ENCODE measurements at regions not wholly inside any gene's neighbourhood (a gene's known extent, or its start where the extent isn't known, plus 50 kb on each side); places are given as distances from the start of the nearest gene placed in this dataset.
A peak's percentile ranks its signal among the peaks of the same experiment; 100 is the strongest.

DNA sequence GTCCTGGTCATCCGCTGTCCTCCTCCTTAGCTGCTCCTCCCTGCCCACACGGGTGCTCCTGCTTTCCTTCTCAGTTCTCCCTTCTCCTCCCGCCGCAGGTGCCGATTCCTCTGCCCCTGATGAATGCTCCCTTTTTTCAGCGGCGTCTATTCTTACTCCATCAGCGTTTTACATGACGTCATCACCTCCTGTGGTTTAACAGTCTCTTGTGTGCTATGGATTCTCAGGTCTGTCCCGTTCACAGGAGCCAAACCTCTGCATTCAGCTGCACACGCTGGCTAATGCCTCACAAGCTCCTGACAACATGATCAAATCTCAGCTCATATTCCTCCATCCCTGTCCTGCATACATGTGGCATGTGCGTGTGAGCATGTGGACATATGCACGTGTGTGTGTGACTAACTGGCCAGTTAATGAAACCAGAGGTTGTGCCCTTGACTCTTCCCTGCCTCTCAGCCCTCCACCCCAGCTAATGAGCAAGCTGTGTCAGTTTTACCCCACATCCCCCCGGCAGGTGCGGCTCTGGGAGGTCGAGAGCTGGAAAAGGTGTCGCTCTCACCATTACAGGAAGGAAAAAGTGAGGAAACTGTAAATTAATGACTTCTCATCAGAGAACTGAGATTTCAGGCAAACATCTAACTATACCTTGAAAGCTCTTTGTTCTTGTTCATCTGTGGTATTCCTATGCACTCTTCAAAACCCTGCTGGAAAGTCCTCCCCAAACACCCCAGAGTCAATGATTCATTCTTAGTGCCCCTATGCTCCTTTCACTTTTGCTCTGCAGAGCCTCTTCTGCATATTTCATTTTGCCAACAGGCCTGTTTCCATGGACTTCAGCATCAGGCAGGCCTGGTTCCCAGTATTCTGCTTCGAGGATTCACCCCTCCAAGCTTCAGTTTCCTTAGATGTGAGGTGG is 163.1 kb downstream of the TTLL2 start:
- intact Hi-C loops (cut with DNase I; ENCODE audit: low total_unique reads), result no loop called here
- Histone ChIP-seq H3K36me3 (ENCODE audit: low read depth, missing control alignments) (no peaks in the 10 kb centered on the region), H3K4me3 (no peak overlapping the region), H3K9me3 (no peaks in the 10 kb centered on the region), H3K27me3 (no peaks in the 10 kb centered on the region), H3K27ac (no peak overlapping the region), H3K4me1 (peaks cover 16% of the 10 kb centered on the region)
- no peak for TF ChIP-seq POLR2A (IDR thresholded peaks at IDR 0.05)
- TF ChIP-seq, protein P1, sequence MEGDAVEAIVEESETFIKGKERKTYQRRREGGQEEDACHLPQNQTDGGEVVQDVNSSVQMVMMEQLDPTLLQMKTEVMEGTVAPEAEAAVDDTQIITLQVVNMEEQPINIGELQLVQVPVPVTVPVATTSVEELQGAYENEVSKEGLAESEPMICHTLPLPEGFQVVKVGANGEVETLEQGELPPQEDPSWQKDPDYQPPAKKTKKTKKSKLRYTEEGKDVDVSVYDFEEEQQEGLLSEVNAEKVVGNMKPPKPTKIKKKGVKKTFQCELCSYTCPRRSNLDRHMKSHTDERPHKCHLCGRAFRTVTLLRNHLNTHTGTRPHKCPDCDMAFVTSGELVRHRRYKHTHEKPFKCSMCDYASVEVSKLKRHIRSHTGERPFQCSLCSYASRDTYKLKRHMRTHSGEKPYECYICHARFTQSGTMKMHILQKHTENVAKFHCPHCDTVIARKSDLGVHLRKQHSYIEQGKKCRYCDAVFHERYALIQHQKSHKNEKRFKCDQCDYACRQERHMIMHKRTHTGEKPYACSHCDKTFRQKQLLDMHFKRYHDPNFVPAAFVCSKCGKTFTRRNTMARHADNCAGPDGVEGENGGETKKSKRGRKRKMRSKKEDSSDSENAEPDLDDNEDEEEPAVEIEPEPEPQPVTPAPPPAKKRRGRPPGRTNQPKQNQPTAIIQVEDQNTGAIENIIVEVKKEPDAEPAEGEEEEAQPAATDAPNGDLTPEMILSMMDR (IDR thresholded peaks at IDR 0.05), result no peak
- 85 to 89% methylated on average over 18 of the region's 18 CpGs for WGBS, 2 donors
- no peak for DNase-seq

DNA sequence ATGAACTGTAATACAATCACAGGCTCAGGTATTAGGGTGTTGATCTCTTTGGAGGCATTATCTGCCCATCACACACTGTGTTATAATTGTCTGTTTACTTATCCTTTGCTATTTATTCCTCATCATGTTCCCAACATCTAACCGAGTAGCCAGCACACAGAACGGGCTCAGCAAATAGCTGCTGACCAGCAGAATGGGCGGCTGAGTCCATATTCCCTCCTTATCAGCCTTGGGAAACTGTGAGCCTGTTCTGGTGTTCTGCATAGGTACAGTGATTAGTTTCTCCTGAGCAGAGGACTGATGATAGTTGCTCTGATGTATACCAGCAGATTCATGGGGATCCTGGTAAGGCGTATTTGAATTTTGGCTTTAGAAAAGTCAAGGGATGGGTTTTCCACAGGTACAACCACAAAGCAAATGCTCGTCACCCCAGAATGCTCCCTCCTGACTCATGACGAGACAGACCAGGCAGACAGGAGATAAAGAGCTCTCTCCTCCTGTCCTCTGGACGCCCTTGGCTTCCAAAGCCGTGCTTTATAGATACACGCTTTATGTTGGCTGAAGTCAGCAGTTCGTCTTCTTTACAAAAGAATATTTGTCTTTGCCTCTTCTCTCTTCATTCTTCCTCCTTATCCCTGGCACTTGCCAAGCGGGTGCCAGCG is 166.7 kb downstream of the TTLL2 start:
- no peaks in the 10 kb centered on the region for H3K27me3 ChIP-seq
- H3K36me3 ChIP-seq (ENCODE audit: low read depth, missing control alignments), result no peaks in the 10 kb centered on the region
- peak overlapping the region; percentile 57 to 83 for H3K27ac ChIP-seq
- H3K4me3 ChIP-seq, result no peak overlapping the region
- intact Hi-C loops (cut with DNase I; ENCODE audit: low total_unique reads), result no loop called here
- 32 to 34% methylated on average over 12 of the region's 12 CpGs for WGBS, 2 donors
- no peaks in the 10 kb centered on the region for H3K9me3 ChIP-seq
- no peak for DNase-seq
- TF ChIP-seq, protein P1 (IDR thresholded peaks at IDR 0.05), result no peak
- no peak for TF ChIP-seq POLR2A (IDR thresholded peaks at IDR 0.05)
- H3K4me1 ChIP-seq, result peaks cover 29% of the 10 kb centered on the region

DNA sequence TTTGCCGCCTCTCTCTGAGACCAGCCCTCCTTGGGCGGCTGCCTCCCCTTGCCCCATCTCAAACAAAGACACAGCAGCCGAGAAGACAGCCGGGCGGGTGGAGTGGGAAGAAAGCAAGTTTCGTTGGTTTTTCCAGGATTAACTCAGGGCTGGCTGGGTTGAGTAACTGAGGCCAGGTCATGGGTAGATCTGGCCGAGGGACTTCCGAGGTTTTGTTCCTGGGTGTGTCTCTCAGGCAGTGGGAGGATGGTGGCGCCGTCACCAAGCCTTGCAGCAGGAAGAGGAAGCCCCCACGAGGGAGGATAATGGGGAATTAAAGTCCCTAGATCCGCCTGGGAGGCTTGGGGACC is 167.2 kb downstream of the TTLL2 start:
- Histone ChIP-seq H3K27me3 (no peaks in the 10 kb centered on the region), H3K4me3 (no peak overlapping the region), H3K4me1 (peaks cover 29% of the 10 kb centered on the region), H3K36me3 (ENCODE audit: low read depth, missing control alignments) (no peaks in the 10 kb centered on the region), H3K9me3 (no peaks in the 10 kb centered on the region), H3K27ac (peak overlapping the region; percentile 57 to 83)
- TF ChIP-seq, protein P1 (IDR thresholded peaks at IDR 0.05), result no peak
- no peak for TF ChIP-seq POLR2A (IDR thresholded peaks at IDR 0.05)
- intact Hi-C loops (cut with DNase I; ENCODE audit: low total_unique reads), result no loop called here
- 11 to 13% methylated on average over 12 of the region's 12 CpGs for WGBS, 2 donors
- peak; percentile 66 for DNase-seq

- H3K27me3 ChIP-seq, result no peaks in the 10 kb centered on the region
- 63 to 81% methylated on average over 3 of the region's 3 CpGs for WGBS, 2 donors
- H3K4me1 ChIP-seq, result peaks cover 29% of the 10 kb centered on the region
- no peaks in the 10 kb centered on the region for H3K9me3 ChIP-seq
- H3K4me3 ChIP-seq, result no peak overlapping the region
- intact Hi-C loops (cut with DNase I; ENCODE audit: low total_unique reads), result no loop called here
- no peak for TF ChIP-seq POLR2A (IDR thresholded peaks at IDR 0.05)
- TF ChIP-seq, protein P1 (IDR thresholded peaks at IDR 0.05), result no peak
- no peaks in the 10 kb centered on the region for H3K36me3 ChIP-seq (ENCODE audit: low read depth, missing control alignments)
- DNase-seq, result no peak
- no peak overlapping the region for H3K27ac ChIP-seq
These were observed 168.4 kb downstream of the TTLL2 start for GRCh38 chr6:167493310-167493709.
